ENCODE measurements at regions not wholly inside any gene's neighbourhood (a gene's known extent, or its start where the extent isn't known, plus 50 kb on each side); places are given as distances from the start of the nearest gene placed in this dataset.
"Not testable (repeated sequence)": the region's sequence is repeated elsewhere in the genome, so short reads cannot be mapped to it uniquely, and the experiment has no call there.

DNA sequence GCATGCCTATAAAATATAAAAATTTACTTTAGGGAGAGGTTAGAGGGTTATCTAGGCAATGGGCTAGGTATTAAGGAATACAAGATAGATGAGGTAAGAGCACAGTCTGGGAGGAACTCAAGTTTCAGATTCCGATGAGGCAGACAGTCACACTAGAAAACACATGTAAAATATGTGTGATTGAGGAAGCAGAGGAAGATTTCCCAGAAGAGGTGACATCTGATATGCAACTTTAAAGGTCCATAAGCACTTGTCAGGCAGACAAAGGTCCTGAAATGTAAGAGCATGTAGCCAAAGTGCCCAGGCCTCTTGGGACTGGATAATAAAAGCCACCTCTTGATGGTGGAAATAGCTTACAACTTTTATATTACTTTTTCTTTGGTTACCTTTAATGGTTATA, 81.1 kb upstream of the AADAT start:
- H3K4me3 ChIP-seq (ENCODE audit: low read length) = no peak overlapping the region
- TF ChIP-seq, protein P1, sequence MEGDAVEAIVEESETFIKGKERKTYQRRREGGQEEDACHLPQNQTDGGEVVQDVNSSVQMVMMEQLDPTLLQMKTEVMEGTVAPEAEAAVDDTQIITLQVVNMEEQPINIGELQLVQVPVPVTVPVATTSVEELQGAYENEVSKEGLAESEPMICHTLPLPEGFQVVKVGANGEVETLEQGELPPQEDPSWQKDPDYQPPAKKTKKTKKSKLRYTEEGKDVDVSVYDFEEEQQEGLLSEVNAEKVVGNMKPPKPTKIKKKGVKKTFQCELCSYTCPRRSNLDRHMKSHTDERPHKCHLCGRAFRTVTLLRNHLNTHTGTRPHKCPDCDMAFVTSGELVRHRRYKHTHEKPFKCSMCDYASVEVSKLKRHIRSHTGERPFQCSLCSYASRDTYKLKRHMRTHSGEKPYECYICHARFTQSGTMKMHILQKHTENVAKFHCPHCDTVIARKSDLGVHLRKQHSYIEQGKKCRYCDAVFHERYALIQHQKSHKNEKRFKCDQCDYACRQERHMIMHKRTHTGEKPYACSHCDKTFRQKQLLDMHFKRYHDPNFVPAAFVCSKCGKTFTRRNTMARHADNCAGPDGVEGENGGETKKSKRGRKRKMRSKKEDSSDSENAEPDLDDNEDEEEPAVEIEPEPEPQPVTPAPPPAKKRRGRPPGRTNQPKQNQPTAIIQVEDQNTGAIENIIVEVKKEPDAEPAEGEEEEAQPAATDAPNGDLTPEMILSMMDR (conservative IDR thresholded peaks at IDR 0.05; ENCODE audit: low read depth, low read length) = no peak
- no peak for DNase-seq (ENCODE audit: low read depth)

DNA sequence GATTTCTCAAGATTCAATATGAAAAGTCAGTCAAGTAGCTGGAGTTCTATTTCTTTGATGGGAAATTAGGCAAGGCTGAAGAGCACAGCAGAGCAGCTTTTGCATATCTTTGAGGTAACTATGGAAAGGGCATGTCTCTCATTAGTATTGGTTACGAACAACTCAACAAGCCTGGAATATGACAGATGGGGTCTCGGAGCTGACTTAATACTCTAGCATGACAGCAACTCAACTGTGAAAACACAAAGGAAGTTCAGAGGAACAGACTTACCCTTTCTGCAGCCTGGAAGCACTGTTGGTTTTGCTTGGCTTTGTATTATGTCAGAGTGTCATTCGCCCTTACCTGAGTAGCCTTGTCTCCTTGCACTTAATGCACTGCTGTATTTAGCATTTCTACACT, 79.9 kb upstream of the AADAT start:
- DNase-seq (ENCODE audit: low read depth) = no peak
- TF ChIP-seq, protein P1 (conservative IDR thresholded peaks at IDR 0.05; ENCODE audit: low read depth, low read length) = no peak
- H3K4me3 ChIP-seq (ENCODE audit: low read length) = no peak overlapping the region

DNA sequence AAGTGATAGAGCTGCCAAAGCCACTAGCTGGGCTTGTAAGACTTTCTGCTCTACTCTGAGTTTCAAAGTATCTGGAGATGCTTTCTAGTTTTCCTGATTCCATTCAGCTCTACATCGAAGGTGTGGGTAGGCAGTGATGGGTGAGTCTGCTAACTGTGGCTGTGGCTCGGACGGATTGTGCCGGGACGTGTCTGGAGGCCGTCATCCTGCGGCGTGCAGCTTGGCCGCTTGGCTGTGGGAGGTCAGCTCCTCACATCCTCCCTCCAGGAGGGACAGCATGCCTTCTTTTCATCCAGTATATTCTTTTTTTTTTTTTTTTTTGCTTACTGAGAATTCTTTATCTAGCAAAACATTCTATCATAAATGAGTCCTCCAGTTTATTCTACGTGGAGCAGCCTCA, 77.9 kb upstream of the AADAT start:
- TF ChIP-seq, protein P1 (conservative IDR thresholded peaks at IDR 0.05; ENCODE audit: low read depth, low read length) = no peak
- no peak overlapping the region for H3K4me3 ChIP-seq (ENCODE audit: low read length)
- no peak for DNase-seq (ENCODE audit: low read depth)

DNA sequence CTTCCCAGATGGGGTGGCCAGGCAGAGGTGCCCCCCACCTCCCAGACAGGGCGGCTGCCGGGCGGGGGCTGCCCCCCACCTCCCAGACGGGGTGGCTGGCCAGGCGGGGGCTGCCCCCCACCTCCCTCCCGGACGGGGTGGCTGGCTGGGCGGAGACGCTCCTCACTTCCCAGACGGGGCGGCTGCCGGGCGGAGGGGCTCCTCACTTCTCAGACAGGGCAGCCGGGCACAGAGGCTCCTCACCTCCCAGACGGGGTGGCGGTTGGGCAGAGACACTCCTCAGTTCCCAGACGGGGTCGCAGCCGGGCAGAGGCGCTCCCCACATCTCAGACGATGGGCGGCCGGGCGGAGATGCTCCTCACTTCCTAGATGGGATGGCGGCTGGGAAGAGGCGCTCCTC, 76.4 kb upstream of the AADAT start:
- DNase-seq (ENCODE audit: low read depth); H3K4me3 ChIP-seq (ENCODE audit: low read length): not testable (repeated sequence)

DNA sequence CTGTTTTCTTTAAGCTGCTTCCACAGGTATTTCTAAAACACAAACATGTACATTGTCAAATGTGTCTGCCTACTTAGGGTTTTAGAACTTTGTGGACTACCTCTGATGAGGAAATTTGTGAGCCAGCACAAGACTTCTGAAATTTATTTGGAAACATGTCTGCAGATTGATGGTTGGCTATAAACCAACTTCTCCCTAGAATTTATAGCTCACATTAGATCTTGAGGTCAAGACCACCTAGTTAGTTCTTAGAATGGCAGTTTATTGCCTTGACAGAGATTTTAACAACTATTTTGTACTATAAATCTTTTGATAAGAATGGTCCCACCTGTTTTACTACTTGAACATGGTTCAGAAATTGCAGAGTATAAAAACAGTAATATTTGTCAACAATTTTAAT, 72.7 kb upstream of the AADAT start:
- TF ChIP-seq, protein P1 (conservative IDR thresholded peaks at IDR 0.05; ENCODE audit: low read depth, low read length) = no peak
- DNase-seq (ENCODE audit: low read depth) = no peak
- H3K4me3 ChIP-seq (ENCODE audit: low read length) = no peak overlapping the region

DNA sequence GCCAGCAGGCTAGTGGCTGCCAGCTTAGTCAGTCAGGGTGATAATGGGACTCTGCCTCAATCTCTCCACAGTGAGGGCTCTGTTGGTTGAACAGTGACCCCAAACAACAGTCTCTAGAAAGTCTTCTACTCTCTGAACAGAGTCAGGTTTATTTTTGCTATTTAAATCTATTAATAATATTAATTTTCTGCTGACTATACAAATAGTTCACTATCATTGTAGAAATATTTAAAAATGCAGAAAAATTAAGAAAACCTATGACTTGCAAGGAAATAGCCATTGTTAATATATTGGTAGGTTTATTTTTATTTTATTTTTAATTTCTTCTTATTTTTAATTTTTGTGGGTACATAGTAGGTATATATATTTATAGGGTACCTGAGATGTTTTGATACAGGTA, 67.9 kb upstream of the AADAT start:
- TF ChIP-seq, protein P1 (conservative IDR thresholded peaks at IDR 0.05; ENCODE audit: low read depth, low read length) = no peak
- DNase-seq (ENCODE audit: low read depth) = no peak
- H3K4me3 ChIP-seq (ENCODE audit: low read length) = no peak overlapping the region

DNA sequence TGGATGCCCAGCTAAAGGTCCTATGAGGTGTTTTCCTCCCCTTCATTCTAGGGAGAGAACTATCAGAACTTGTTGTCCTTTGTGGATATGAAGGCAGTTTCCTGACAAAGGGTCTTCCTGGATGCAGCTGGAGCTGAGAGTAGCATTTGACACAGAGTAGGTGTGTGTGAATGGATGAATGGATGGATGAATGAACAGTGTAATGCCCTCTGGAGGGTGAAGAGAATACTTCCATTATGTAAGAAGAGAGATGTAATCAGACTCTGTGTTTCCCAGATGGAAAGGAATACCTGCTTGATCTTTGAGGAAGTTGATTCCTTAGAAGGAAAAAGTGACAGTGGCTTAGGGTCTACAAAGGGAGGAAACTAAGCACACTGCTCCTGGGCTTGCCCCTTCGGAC, 55.4 kb upstream of the AADAT start:
- no peak for DNase-seq (ENCODE audit: low read depth)
- TF ChIP-seq, protein P1 (conservative IDR thresholded peaks at IDR 0.05; ENCODE audit: low read depth, low read length) = no peak
- H3K4me3 ChIP-seq (ENCODE audit: low read length) = no peak overlapping the region

DNA sequence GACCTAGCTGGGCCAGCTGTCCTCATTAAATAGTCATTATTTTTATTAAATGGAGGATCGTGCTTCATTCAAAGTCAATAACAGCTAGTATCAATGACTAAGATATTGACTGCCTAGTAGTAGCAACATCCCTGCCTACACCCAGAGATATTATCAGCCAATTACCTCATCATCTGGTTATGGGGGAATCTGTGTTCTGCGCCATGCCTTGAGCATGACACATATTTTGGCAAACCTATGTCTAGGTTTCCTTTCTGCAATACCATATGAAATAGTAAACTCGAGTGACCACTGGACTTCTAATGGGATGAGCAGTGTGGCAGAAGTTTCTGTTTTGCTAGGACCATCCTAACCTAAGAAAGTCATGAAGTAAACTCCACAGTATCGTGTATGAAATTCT, 50.0 kb upstream of the AADAT start:
- no peak for DNase-seq (ENCODE audit: low read depth)
- no peak overlapping the region for H3K4me3 ChIP-seq (ENCODE audit: low read length)
- TF ChIP-seq, protein P1 (conservative IDR thresholded peaks at IDR 0.05; ENCODE audit: low read depth, low read length) = no peak

All from retinal pigment epithelial cell (primary cell).